GM23338 (cell line): ENCODE measurements at regions not wholly inside any gene's neighbourhood (a gene's known extent, or its start where the extent isn't known, plus 50 kb on each side); places are given as distances from the start of the nearest gene placed in this dataset.

Experiments used
- ATAC-seq: fragments of 200-7000 bp; cut with Tn5 transposase; 3 replicates; pipeline ENCODE4 v1.9.1; 2020
- DNase-seq: peaks from one replicate; pipeline ENCODE4 v3.0.0-alpha.2; 2015; ENCODE audit warnings: low spot score
- H2AFZ ChIP-seq: fragments of 200-600 bp; sonication (generic); 2 replicates; pipeline ENCODE4 v1.8.0; 2016; ENCODE audit warnings: antibody characterized with exemption, mild to moderate bottlenecking, moderate library complexity
- H3F3A ChIP-seq: fragments of 200-600 bp; sonication (generic); replicated peaks from 2 replicates; pipeline ENCODE4 v1.8.0; 2017; ENCODE audit warnings: antibody characterized with exemption, mixed run types, low read depth
- H3K27ac ChIP-seq: fragments of 200-600 bp; sonication (generic); 2 replicates; pipeline ENCODE4 v1.6.1; 2016; ENCODE audit warnings: low read depth
- H3K27me3 ChIP-seq: fragments of 200-600 bp; sonication (generic); 2 replicates; pipeline ENCODE4 v1.8.0; 2016; ENCODE audit warnings: mild to moderate bottlenecking, mixed run types, moderate library complexity; ENCODE audit not compliant: insufficient read depth
- H3K36me3 ChIP-seq: fragments of 200-600 bp; sonication (generic); 2 replicates; pipeline ENCODE4 v1.8.0; 2016; ENCODE audit warnings: mild to moderate bottlenecking; ENCODE audit not compliant: insufficient read depth
- H3K4me1 ChIP-seq: fragments of 200-600 bp; sonication (generic); 2 replicates; pipeline ENCODE4 v1.8.0; 2016; ENCODE audit warnings: mild to moderate bottlenecking, moderate library complexity; ENCODE audit not compliant: insufficient read depth
- H3K4me2 ChIP-seq: fragments of 200-600 bp; sonication (generic); 2 replicates; pipeline ENCODE4 v1.7.1; 2017; ENCODE audit warnings: mixed run types
- H3K4me3 ChIP-seq: fragments of 200-600 bp; sonication (generic); 2 replicates; pipeline ENCODE4 v1.6.1; 2016; ENCODE audit warnings: mixed run types
- H3K79me2 ChIP-seq: fragments of 200-600 bp; sonication (generic); replicated peaks from 2 replicates; pipeline ENCODE4 v1.8.0; 2017; ENCODE audit warnings: mild to moderate bottlenecking; ENCODE audit not compliant: insufficient read depth
- H3K9me2 ChIP-seq: fragments of 200-600 bp; sonication (generic); 2 replicates; pipeline ENCODE4 v1.8.0; 2017; ENCODE audit not compliant: insufficient read depth
- H4K20me1 ChIP-seq: fragments of 200-600 bp; sonication (generic); replicated peaks from 2 replicates; pipeline ENCODE4 v1.8.0; 2017; ENCODE audit warnings: mild to moderate bottlenecking; ENCODE audit not compliant: insufficient read depth
- H3K27ac Mint-ChIP-seq: 2 replicates; pipeline ENCODE4 v1.8.0; 2020; ENCODE audit warnings: inconsistent platforms, mild to moderate bottlenecking, moderate library complexity, mixed read lengths
- H3K27me3 Mint-ChIP-seq: 3 replicates; pipeline ENCODE4 v1.8.0; 2022; ENCODE audit warnings: low read depth, mild to moderate bottlenecking, moderate library complexity, mixed read lengths, inconsistent platforms; ENCODE audit not compliant: insufficient read depth, poor library complexity
- H3K36me3 Mint-ChIP-seq: 3 replicates; pipeline ENCODE4 v1.8.0; 2021; ENCODE audit warnings: low read depth, mild to moderate bottlenecking, inconsistent platforms, moderate library complexity, mixed read lengths
- H3K4me1 Mint-ChIP-seq: 3 replicates; pipeline ENCODE4 v1.8.0; 2020; ENCODE audit warnings: mild to moderate bottlenecking, inconsistent platforms, mixed read lengths
- H3K4me3 Mint-ChIP-seq: 3 replicates; pipeline ENCODE4 v1.8.0; 2021; ENCODE audit warnings: moderate library complexity, mild to moderate bottlenecking, inconsistent platforms, mixed read lengths
- H3K9me3 Mint-ChIP-seq: 3 replicates; pipeline ENCODE4 v1.8.0; 2020; ENCODE audit warnings: moderate library complexity, mild to moderate bottlenecking, inconsistent platforms, mixed read lengths
- ZNF114 ChIP-seq: fragments of 250-450 bp; sonication (Bioruptor Pico); IDR thresholded peaks from 2 replicates; pipeline ENCODE4 v1.5.0; 2020; ENCODE audit warnings: mild to moderate bottlenecking, moderate library complexity
- TF ChIP-seq, protein P1 (sequence below): fragments of 250-450 bp; sonication (Bioruptor Pico); IDR thresholded peaks from 2 replicates; pipeline ENCODE4 v1.5.0; 2020; ENCODE audit warnings: mild to moderate bottlenecking, moderate library complexity
- TF ChIP-seq, protein P2 (sequence below): IDR thresholded peaks from one replicate; pipeline ENCODE4 v1.6.1; 2018; ENCODE audit warnings: antibody characterized with exemption; ENCODE audit not compliant: unreplicated experiment

DNA sequence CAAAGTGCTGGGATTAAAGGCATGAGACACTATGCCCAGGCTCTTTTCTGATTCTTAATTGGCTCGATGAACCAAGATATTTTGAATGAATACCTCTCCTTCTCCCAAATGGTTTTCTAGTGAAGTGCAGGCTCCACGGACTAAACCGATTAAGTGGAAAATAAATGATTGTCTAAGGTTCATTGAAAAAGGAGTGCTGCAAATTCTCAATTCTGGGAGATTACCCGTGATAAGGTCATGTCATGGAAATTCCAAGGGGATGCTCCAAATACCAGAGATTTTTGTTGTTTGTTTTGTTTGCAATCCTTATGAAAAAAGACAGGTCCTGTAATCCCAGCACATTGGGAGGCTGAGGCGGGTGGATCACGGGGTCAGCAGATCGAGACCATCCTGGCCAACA, 406.9 kb upstream of the TBL1XR1 start (continued):
- TF ChIP-seq, protein P1, sequence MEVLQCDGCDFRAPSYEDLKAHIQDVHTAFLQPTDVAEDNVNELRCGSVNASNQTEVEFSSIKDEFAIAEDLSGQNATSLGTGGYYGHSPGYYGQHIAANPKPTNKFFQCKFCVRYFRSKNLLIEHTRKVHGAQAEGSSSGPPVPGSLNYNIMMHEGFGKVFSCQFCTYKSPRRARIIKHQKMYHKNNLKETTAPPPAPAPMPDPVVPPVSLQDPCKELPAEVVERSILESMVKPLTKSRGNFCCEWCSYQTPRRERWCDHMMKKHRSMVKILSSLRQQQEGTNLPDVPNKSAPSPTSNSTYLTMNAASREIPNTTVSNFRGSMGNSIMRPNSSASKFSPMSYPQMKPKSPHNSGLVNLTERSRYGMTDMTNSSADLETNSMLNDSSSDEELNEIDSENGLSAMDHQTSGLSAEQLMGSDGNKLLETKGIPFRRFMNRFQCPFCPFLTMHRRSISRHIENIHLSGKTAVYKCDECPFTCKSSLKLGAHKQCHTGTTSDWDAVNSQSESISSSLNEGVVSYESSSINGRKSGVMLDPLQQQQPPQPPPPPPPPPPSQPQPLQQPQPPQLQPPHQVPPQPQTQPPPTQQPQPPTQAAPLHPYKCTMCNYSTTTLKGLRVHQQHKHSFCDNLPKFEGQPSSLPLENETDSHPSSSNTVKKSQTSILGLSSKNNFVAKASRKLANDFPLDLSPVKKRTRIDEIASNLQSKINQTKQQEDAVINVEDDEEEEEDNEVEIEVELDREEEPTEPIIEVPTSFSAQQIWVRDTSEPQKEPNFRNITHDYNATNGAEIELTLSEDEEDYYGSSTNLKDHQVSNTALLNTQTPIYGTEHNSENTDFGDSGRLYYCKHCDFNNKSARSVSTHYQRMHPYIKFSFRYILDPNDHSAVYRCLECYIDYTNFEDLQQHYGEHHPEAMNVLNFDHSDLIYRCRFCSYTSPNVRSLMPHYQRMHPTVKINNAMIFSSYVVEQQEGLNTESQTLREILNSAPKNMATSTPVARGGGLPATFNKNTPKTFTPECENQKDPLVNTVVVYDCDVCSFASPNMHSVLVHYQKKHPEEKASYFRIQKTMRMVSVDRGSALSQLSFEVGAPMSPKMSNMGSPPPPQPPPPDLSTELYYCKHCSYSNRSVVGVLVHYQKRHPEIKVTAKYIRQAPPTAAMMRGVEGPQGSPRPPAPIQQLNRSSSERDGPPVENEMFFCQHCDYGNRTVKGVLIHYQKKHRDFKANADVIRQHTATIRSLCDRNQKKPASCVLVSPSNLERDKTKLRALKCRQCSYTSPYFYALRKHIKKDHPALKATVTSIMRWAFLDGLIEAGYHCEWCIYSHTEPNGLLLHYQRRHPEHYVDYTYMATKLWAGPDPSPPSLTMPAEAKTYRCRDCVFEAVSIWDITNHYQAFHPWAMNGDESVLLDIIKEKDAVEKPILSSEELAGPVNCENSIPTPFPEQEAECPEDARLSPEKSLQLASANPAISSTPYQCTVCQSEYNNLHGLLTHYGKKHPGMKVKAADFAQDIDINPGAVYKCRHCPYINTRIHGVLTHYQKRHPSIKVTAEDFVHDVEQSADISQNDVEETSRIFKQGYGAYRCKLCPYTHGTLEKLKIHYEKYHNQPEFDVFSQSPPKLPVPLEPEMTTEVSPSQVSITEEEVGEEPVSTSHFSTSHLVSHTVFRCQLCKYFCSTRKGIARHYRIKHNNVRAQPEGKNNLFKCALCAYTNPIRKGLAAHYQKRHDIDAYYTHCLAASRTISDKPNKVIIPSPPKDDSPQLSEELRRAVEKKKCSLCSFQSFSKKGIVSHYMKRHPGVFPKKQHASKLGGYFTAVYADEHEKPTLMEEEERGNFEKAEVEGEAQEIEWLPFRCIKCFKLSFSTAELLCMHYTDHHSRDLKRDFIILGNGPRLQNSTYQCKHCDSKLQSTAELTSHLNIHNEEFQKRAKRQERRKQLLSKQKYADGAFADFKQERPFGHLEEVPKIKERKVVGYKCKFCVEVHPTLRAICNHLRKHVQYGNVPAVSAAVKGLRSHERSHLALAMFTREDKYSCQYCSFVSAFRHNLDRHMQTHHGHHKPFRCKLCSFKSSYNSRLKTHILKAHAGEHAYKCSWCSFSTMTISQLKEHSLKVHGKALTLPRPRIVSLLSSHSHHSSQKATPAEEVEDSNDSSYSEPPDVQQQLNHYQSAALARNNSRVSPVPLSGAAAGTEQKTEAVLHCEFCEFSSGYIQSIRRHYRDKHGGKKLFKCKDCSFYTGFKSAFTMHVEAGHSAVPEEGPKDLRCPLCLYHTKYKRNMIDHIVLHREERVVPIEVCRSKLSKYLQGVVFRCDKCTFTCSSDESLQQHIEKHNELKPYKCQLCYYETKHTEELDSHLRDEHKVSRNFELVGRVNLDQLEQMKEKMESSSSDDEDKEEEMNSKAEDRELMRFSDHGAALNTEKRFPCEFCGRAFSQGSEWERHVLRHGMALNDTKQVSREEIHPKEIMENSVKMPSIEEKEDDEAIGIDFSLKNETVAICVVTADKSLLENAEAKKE (CRISPR knock-in tag): no peak

DNA sequence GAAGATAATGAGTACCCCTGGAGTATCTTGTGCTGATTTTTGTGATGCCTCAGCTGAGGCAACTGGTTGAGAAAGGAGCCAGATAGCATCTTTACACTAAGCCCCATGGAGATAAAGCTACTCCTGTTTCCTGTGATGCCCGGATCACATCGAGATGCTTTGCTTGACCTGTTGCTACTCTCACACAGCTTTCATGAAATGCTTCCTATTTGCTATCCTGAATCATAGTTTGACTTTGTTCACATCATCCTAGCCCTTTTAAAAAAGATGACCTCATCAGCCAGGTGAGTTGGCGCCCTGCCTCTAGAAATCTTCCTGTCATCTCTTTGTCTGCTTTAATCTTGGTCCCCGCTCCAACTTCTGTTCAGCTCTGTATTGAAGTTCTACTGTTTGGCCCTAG, 409.6 kb upstream of the TBL1XR1 start:
- 0 out of 2 replicates have a peak, but pooled peaks cover 6% of the 10 kb centered on the region for H3F3A ChIP-seq
- no peak overlapping the region for H3K27ac ChIP-seq
- H3K9me2 ChIP-seq: no peaks in the 10 kb centered on the region
- no peak overlapping the region for H3K4me3 ChIP-seq
- peaks cover 3% of the 10 kb centered on the region for H3K9me3 Mint-ChIP-seq
- H3K4me2 ChIP-seq: no peak overlapping the region
- no peaks in the 10 kb centered on the region for H3K36me3 ChIP-seq
- no peaks in the 10 kb centered on the region for H3K79me2 ChIP-seq
- H3K27ac Mint-ChIP-seq: no peak overlapping the region
- H3K27me3 Mint-ChIP-seq: peaks cover 6% of the 10 kb centered on the region
- DNase-seq (no peak), ATAC-seq (no peak)
- H2AFZ ChIP-seq: no peak overlapping the region
- H4K20me1 ChIP-seq: no peaks in the 10 kb centered on the region
- H3K4me1 Mint-ChIP-seq: peaks cover 59% of the 10 kb centered on the region
- H3K4me1 ChIP-seq: peaks cover 33% of the 10 kb centered on the region
- no peak overlapping the region for H3K4me3 Mint-ChIP-seq
- 0 out of 3 replicates have a peak, but pooled peaks cover 3% of the 10 kb centered on the region for H3K36me3 Mint-ChIP-seq
- no peaks in the 10 kb centered on the region for H3K27me3 ChIP-seq
- TF ChIP-seq, protein P2, sequence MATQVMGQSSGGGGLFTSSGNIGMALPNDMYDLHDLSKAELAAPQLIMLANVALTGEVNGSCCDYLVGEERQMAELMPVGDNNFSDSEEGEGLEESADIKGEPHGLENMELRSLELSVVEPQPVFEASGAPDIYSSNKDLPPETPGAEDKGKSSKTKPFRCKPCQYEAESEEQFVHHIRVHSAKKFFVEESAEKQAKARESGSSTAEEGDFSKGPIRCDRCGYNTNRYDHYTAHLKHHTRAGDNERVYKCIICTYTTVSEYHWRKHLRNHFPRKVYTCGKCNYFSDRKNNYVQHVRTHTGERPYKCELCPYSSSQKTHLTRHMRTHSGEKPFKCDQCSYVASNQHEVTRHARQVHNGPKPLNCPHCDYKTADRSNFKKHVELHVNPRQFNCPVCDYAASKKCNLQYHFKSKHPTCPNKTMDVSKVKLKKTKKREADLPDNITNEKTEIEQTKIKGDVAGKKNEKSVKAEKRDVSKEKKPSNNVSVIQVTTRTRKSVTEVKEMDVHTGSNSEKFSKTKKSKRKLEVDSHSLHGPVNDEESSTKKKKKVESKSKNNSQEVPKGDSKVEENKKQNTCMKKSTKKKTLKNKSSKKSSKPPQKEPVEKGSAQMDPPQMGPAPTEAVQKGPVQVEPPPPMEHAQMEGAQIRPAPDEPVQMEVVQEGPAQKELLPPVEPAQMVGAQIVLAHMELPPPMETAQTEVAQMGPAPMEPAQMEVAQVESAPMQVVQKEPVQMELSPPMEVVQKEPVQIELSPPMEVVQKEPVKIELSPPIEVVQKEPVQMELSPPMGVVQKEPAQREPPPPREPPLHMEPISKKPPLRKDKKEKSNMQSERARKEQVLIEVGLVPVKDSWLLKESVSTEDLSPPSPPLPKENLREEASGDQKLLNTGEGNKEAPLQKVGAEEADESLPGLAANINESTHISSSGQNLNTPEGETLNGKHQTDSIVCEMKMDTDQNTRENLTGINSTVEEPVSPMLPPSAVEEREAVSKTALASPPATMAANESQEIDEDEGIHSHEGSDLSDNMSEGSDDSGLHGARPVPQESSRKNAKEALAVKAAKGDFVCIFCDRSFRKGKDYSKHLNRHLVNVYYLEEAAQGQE: no peak
- no peak for TF ChIP-seq ZNF114
- TF ChIP-seq, protein P1 (CRISPR knock-in tag): no peak
